ENCODE measurements at regions not wholly inside any gene's neighbourhood (a gene's known extent, or its start where the extent isn't known, plus 50 kb on each side); places are given as distances from the start of the nearest gene placed in this dataset.

GRCh38 chr6:50962213-50962759, 143.6 kb downstream of the TFAP2B start:
- Histone ChIP-seq H3K4me1 (ENCODE audit: insufficient read depth, low read length) (no peaks in the 10 kb centered on the region), H3K27ac (ENCODE audit: extremely low read length, insufficient read depth, low read length) (no peak overlapping the region), H3K36me3 (replicated peaks in 1 of 2; ENCODE audit: control insufficient read depth in 1 of 2, insufficient read depth in 2 of 2, low read length in 2 of 2) (no peaks in the 10 kb centered on the region), H3K9me3 (ENCODE audit: low read length) (no peaks in the 10 kb centered on the region), H3K27me3 (ENCODE audit: control insufficient read depth in 1 of 2, insufficient read depth in 2 of 2, low read length in 2 of 2) (no peaks in the 10 kb centered on the region), H4K20me1 (ENCODE audit: insufficient read depth, low read length) (no peaks in the 10 kb centered on the region), H3K4me3 (replicated peaks in 1 of 3; ENCODE audit: insufficient read depth in 1 of 3, low read depth in 2 of 3, low read length in 3 of 3) (no peak overlapping the region), H3K9ac (ENCODE audit: insufficient read depth, low read depth, low read length) (no peak overlapping the region), H3K4me2 (ENCODE audit: low read depth, low read length) (no peak overlapping the region), H3K79me2 (ENCODE audit: insufficient read depth, low read length) (no peaks in the 10 kb centered on the region), H2AFZ (ENCODE audit: low read length) (no peak overlapping the region)
- no peak for FAIRE-seq
- no TSS peak for BruUV-seq (replicated peaks)
- no peak for DNase-seq (ENCODE audit: low spot score)
- POLR2A ChIA-PET: no interaction called here
- in situ Hi-C loops (cut with HindIII; ENCODE audit: extremely low pct_ligation_motif_present, low pct_unique_long_range_greater_than_20kb): no loop called here
- CTCF ChIA-PET (ENCODE audit: low intra/inter-chr PET ratio, low total read pairs): no interaction called here
- ATAC-seq: no peak
- intact Hi-C loops (cut with micrococcal nuclease; ENCODE audit: unreplicated experiment): no loop called here
- TF ChIP-seq MATR3 (CRISPR knock-in tag; IDR thresholded peaks at IDR 0.05): no peak
- no peak for TF ChIP-seq SAFB2 (CRISPR knock-in tag; IDR thresholded peaks at IDR 0.05; ENCODE audit: borderline replicate concordance, low read depth)
- no peak for TF ChIP-seq ZBTB25 (CRISPR knock-in tag; IDR thresholded peaks at IDR 0.05)
- TF ChIP-seq SMAD9 (CRISPR knock-in tag; IDR thresholded peaks at IDR 0.05): no peak
- no peak for TF ChIP-seq ZNF496 (CRISPR knock-in tag; IDR thresholded peaks at IDR 0.05; ENCODE audit: insufficient replicate concordance)
- no peak for TF ChIP-seq GPN1 (CRISPR knock-in tag; IDR thresholded peaks at IDR 0.05; ENCODE audit: borderline replicate concordance)
- no peak for TF ChIP-seq MIER2 (CRISPR knock-in tag; IDR thresholded peaks at IDR 0.05)
- TF ChIP-seq TRAFD1 (CRISPR knock-in tag; IDR thresholded peaks at IDR 0.05; ENCODE audit: borderline replicate concordance): no peak
- no peak for TF ChIP-seq PBX3 (CRISPR knock-in tag; IDR thresholded peaks at IDR 0.05; ENCODE audit: borderline replicate concordance)
- no peak for TF ChIP-seq FOXC1 (CRISPR knock-in tag; IDR thresholded peaks at IDR 0.05; ENCODE audit: borderline replicate concordance)
- no peak for TF ChIP-seq ZNF337 (CRISPR knock-in tag; IDR thresholded peaks at IDR 0.05; ENCODE audit: borderline replicate concordance, low read depth)
- TF ChIP-seq HINFP (CRISPR knock-in tag; IDR thresholded peaks at IDR 0.05; ENCODE audit: low read depth): no peak
- TF ChIP-seq TOPORS (CRISPR knock-in tag; IDR thresholded peaks at IDR 0.05): no peak
- no peak for TF ChIP-seq ZNF549 (CRISPR knock-in tag; IDR thresholded peaks at IDR 0.05)
- no peak for TF ChIP-seq ZNF451 (CRISPR knock-in tag; IDR thresholded peaks at IDR 0.05)
- TF ChIP-seq ZNF580 (CRISPR knock-in tag; IDR thresholded peaks at IDR 0.05; ENCODE audit: borderline replicate concordance, low read depth): no peak
- no peak for TF ChIP-seq FOXP4 (CRISPR knock-in tag; IDR thresholded peaks at IDR 0.05)
- TF ChIP-seq PCBP1 (IDR thresholded peaks at IDR 0.05; ENCODE audit: borderline replicate concordance, low read depth, low read length): no peak
